K562 (cell line): ENCODE measurements at regions not wholly inside any gene's neighbourhood (a gene's known extent, or its start where the extent isn't known, plus 50 kb on each side); places are given as distances from the start of the nearest gene placed in this dataset.

Experiments
- ATAC-seq: fragments of 200-7000 bp; cut with Tn5 transposase; 3 replicates; pipeline ENCODE4 v1.9.1; 2020; ENCODE audit warnings: moderate library complexity
- BruUV-seq: library from RNA; stranded (reverse); fragments of 400-500 nt; replicated peaks from 2 replicates; lab custom pipeline; 2021; lab: Mats Ljungman, UMichigan
- CTCF ChIA-PET: fragments of 300-600 bp; formaldehyde crosslinking; extraction: SDS; loops from one replicate; lab custom pipeline; 2021; ENCODE audit warnings: low intra/inter-chr PET ratio; lab: Yijun Ruan, JAX
- POLR2A ChIA-PET: fragments of 300-600, 350-650 bp; sonication (Branson Sonifier 250); formaldehyde crosslinking; extraction: SDS; loops from one replicate; lab custom pipeline; 2021; ENCODE audit warnings: antibody characterized with exemption, inconsistent platforms; lab: Yijun Ruan, JAX
- DNase-seq, 4 experiments: peaks; one replicate each; pipeline versions ENCODE4 v3.0.0 to v3.0.0-alpha.2; 2011 to 2018; ENCODE audit warnings: low spot score in 3 of 4, mixed read lengths in 3 of 4; ENCODE audit errors: extremely low read depth in 1 of 4
- FAIRE-seq: peaks from 2 replicates; lab custom pipeline; 2011; peaks lifted over from hg19 to GRCh38; lab: Jason Lieb, UNC
- H2AFZ ChIP-seq: 2 replicates; pipeline ENCODE4 v1.6.0; 2011; ENCODE audit warnings: low read depth, low read length, control low read depth, inconsistent platforms
- H3K27ac ChIP-seq: fragments of 200-600 bp; 3 replicates; pipeline ENCODE4 v1.8.0; 2011; ENCODE audit warnings: low read depth, mild to moderate bottlenecking, control low read depth, inconsistent platforms, low read length, moderate library complexity, mixed read lengths; ENCODE audit errors: extremely low read depth
- H3K27me3 ChIP-seq, 2 experiments: fragments of 300-600 bp in 1 of 2; 2 replicates in 1 of 2; 3 replicates in 1 of 2; pipeline versions ENCODE4 v1.6.0 to v1.8.0; 2011; ENCODE audit warnings: inconsistent platforms in 2 of 2, low read length in 2 of 2, mild to moderate bottlenecking in 1 of 2, mixed read lengths in 1 of 2, moderate library complexity in 1 of 2; ENCODE audit not compliant: control insufficient read depth in 2 of 2, insufficient read depth in 2 of 2
- H3K36me3 ChIP-seq: fragments of 300-600 bp; 3 replicates; pipeline ENCODE4 v1.8.0; 2011; ENCODE audit warnings: mild to moderate bottlenecking, low read length, inconsistent platforms; ENCODE audit not compliant: control insufficient read depth, insufficient read depth
- H3K4me1 ChIP-seq, 2 experiments: fragments of 200-600 bp in 1 of 2; replicated peaks in 1 of 2; 2 replicates in 1 of 2; 3 replicates in 1 of 2; pipeline versions ENCODE4 v1.5.1 to v1.8.0; 2011; ENCODE audit warnings: inconsistent platforms in 2 of 2, low read length in 2 of 2, mild to moderate bottlenecking in 1 of 2, mixed read lengths in 1 of 2, moderate library complexity in 1 of 2; ENCODE audit not compliant: control insufficient read depth in 2 of 2, insufficient read depth in 2 of 2
- H3K4me2 ChIP-seq: 2 replicates; pipeline ENCODE4 v1.6.1; 2011; ENCODE audit warnings: low read length, control low read depth, inconsistent platforms, mixed read lengths; ENCODE audit not compliant: insufficient read depth
- H3K4me3 ChIP-seq: fragments of 200-600 bp; sonication (generic), shearing (Covaris generic); 2 replicates; pipeline ENCODE4 v1.5.1; 2016; ENCODE audit warnings: control low read depth, inconsistent platforms
- H3K79me2 ChIP-seq: fragments of 200-600 bp; 3 replicates; pipeline ENCODE4 v1.8.0; 2011; ENCODE audit warnings: low read length, inconsistent platforms; ENCODE audit not compliant: control insufficient read depth, insufficient read depth
- H3K9ac ChIP-seq, 2 experiments: 2 replicates each; pipeline versions ENCODE4 v1.6.0 to v1.6.1; 2011; ENCODE audit warnings: low read depth in 2 of 2, low read length in 2 of 2, control low read depth in 1 of 2, inconsistent platforms in 1 of 2, mild to moderate bottlenecking in 1 of 2, mixed read lengths in 1 of 2; ENCODE audit not compliant: insufficient read depth in 1 of 2
- H3K9me1 ChIP-seq: one replicate; pipeline ENCODE4 v1.6.0; 2011; ENCODE audit warnings: inconsistent platforms, mild to moderate bottlenecking, low read length, moderate library complexity; ENCODE audit not compliant: control insufficient read depth, insufficient read depth
- H3K9me3 ChIP-seq: replicated peaks from 2 replicates; pipeline ENCODE4 v1.5.1; 2011; ENCODE audit warnings: low read depth, low read length, inconsistent platforms; ENCODE audit not compliant: control insufficient read depth, insufficient read depth
- H4K20me1 ChIP-seq: replicated peaks from 2 replicates; pipeline ENCODE4 v1.6.1; 2011; ENCODE audit warnings: low read length, inconsistent platforms, mixed read lengths; ENCODE audit not compliant: control insufficient read depth, insufficient read depth
- GABPB1 ChIP-seq: sonication (generic); formaldehyde crosslinking; IDR thresholded peaks from 2 replicates; pipeline ENCODE4 v1.8.0; 2022; ENCODE audit warnings: mild to moderate bottlenecking, missing genetic modification reagents
- MEF2A ChIP-seq: IDR thresholded peaks from 2 replicates; pipeline ENCODE4 v1.6.1; 2011; ENCODE audit warnings: low read depth, mild to moderate bottlenecking, low read length, moderate library complexity; ENCODE audit not compliant: control insufficient read depth
- NBN ChIP-seq: fragments of 450-650 bp; IDR thresholded peaks from 2 replicates; pipeline ENCODE4 v1.6.1; 2016; ENCODE audit warnings: low read depth, mild to moderate bottlenecking
- RBFOX2 ChIP-seq: fragments of 200-400 bp; formaldehyde crosslinking; IDR thresholded peaks from 2 replicates; pipeline ENCODE4 v1.6.1; 2017; ENCODE audit warnings: low read depth, mild to moderate bottlenecking, low read length, moderate library complexity
- RBM14 ChIP-seq: fragments of 200-400 bp; formaldehyde crosslinking; IDR thresholded peaks from 2 replicates; pipeline ENCODE4 v1.6.1; 2018; ENCODE audit warnings: low read depth, mild to moderate bottlenecking, low read length, moderate library complexity, borderline replicate concordance; ENCODE audit not compliant: insufficient read depth
- RFX1 ChIP-seq: fragments of 450-650 bp; IDR thresholded peaks from 2 replicates; pipeline ENCODE4 v1.6.1; 2016; ENCODE audit warnings: mild to moderate bottlenecking, moderate library complexity
- ZNF239 ChIP-seq: fragments of 250-450 bp; sonication (Bioruptor Pico); IDR thresholded peaks from 2 replicates; pipeline ENCODE4 v1.4.0; 2020; ENCODE audit warnings: mild to moderate bottlenecking
- ZNF584 ChIP-seq: fragments of 200-800 bp; sonication (Bioruptor generic); IDR thresholded peaks from 2 replicates; pipeline ENCODE4 v1.6.1; 2016; ENCODE audit warnings: low read depth, mild to moderate bottlenecking, missing genetic modification characterization, missing compliant biosample characterization
- ZNF639 ChIP-seq, 2 experiments: fragments of 200-800 bp in 1 of 2; sonication (Bioruptor generic) in 1 of 2; sonication (generic) in 1 of 2; formaldehyde crosslinking in 1 of 2; IDR thresholded peaks in 1 of 2; conservative IDR thresholded peaks in 1 of 2; 2 replicates each; pipeline versions ENCODE4 v1.5.0 to v1.6.1; 2016 to 2020; ENCODE audit warnings: missing compliant biosample characterization in 1 of 2, missing genetic modification characterization in 1 of 2, missing genetic modification reagents in 1 of 2
- WGBS: fragments of 100-300 bp; shearing (Covaris generic); methylation state at CpG from one replicate; pipeline ENCODE4 v1.1.6; 2016; ENCODE audit warnings: low coverage, mixed read lengths; ENCODE audit not compliant: insufficient coverage; ENCODE audit errors: missing lambda C conversion rate; 5-methylcytosine and 5-hydroxymethylcytosine counted together
- in situ Hi-C: fragments of 300-500 bp; cut with MboI; formaldehyde crosslinking; loops from 4 replicates; pipeline ENCODE4 v1.15.0; 2018; ENCODE audit warnings: inconsistent platforms, mixed read lengths
- intact Hi-C: fragments of 100-400 bp; cut with micrococcal nuclease; formaldehyde crosslinking; loops from 2 replicates; pipeline ENCODE4 v1.14.2; 2022
- TF ChIP-seq, protein P1 (sequence below): fragments of 450-650 bp; IDR thresholded peaks from 2 replicates; pipeline ENCODE4 v1.6.1; 2016; ENCODE audit warnings: low read depth, mild to moderate bottlenecking, moderate library complexity

DNA sequence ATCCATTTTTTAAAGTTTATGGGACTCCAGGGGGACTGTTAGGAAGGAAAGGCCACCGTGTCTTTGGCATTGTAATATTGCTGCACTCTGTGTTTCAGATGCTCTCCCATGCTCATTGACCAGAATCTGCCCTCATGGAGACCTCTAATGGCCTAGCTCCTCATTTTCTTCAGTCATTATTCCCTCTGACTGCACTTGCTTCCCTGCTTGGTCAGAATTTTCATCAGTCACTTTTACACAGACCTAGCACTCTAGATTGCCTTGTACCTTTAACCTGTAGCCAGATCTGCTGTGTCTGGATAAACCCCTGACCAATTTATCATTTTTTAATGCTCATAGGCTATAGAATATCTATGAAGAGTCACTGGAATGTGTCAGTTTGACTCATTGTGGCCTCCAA is 155.5 kb upstream of the NUDT12 start:
- ATAC-seq (no peak), DNase-seq (no peak), FAIRE-seq (no peak)
- Histone ChIP-seq H3K79me2 (no peaks in the 10 kb centered on the region), H3K27ac (no peak overlapping the region), H3K9me1 (no peaks in the 10 kb centered on the region), H3K4me3 (no peak overlapping the region), H3K9me3 (no peaks in the 10 kb centered on the region; the same call in 1 of the 2 replicates), H3K9ac (no peak overlapping the region), H3K36me3 (no peaks in the 10 kb centered on the region), H3K4me1 (no peaks in the 10 kb centered on the region), H3K4me2 (no peak overlapping the region), H2AFZ (no peak overlapping the region), H3K27me3 (no peaks in the 10 kb centered on the region), H4K20me1 (no peaks in the 10 kb centered on the region)
- TF ChIP-seq ZNF639 (CRISPR knock-in tag; conservative IDR thresholded peaks at IDR 0.05 in 1 of 2, IDR thresholded peaks at IDR 0.05 in 1 of 2) (no peak), GABPB1 (CRISPR knock-in tag) (no peak), ZNF239 (CRISPR knock-in tag) (no peak), ZNF584 (CRISPR knock-in tag) (no peak), MEF2A (no peak), RBM14 (no peak), RBFOX2 (no peak), NBN (no peak), RFX1 (no peak)
- TF ChIP-seq, protein P1, sequence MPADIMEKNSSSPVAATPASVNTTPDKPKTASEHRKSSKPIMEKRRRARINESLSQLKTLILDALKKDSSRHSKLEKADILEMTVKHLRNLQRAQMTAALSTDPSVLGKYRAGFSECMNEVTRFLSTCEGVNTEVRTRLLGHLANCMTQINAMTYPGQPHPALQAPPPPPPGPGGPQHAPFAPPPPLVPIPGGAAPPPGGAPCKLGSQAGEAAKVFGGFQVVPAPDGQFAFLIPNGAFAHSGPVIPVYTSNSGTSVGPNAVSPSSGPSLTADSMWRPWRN = no peak
- ChIA-PET POLR2A (no interaction called here), CTCF (no interaction called here)
- no TSS peak for BruUV-seq
- whole genome bisulfite sequencing = 0% methylated on average over 1 of the region's 1 CpG
- in situ Hi-C loops = no loop called here
- intact Hi-C loops = no loop called here
